Motor neuron (in vitro differentiated cells): ENCODE measurements at regions not wholly inside any gene's neighbourhood (a gene's known extent, or its start where the extent isn't known, plus 50 kb on each side); places are given as distances from the start of the nearest gene placed in this dataset.
"Not testable (repeated sequence)": the region's sequence is repeated elsewhere in the genome, so short reads cannot be mapped to it uniquely, and the experiment has no call there.

Experiments
- ATAC-seq, 8 experiments: fragments of 200-7000 bp; cut with Tn5 transposase; replicated peaks in 6 of 8; 2 replicates each; pipeline ENCODE4 v1.8.0; 2021; ENCODE audit warnings: mild to moderate bottlenecking in 8 of 8, moderate library complexity in 8 of 8
- H3K27ac ChIP-seq, 2 donors: fragments of 250-450 bp; sonication (Bioruptor Pico); 2 replicates each; pipeline ENCODE4 v1.9.0; 2021; ENCODE audit warnings: antibody characterized with exemption in 2 of 2, mild to moderate bottlenecking in 2 of 2, moderate library complexity in 1 of 2
- H3K4me1 ChIP-seq, 2 donors: fragments of 250-450 bp; sonication (Bioruptor Pico); replicated peaks in 1 of 2; 2 replicates each; pipeline ENCODE4 v1.6.1; 2021; ENCODE audit warnings: antibody characterized with exemption in 2 of 2, mild to moderate bottlenecking in 2 of 2, moderate library complexity in 1 of 2
- H3K4me3 ChIP-seq, 5 donors: fragments of 250-450 bp; sonication (Bioruptor Pico); 2 replicates each; pipeline ENCODE4 v1.9.0; 2021; ENCODE audit warnings: antibody characterized with exemption in 5 of 5, mild to moderate bottlenecking in 5 of 5, moderate library complexity in 4 of 5
- WGBS, 10 experiments: fragments of 450-650 bp; shearing (Covaris generic); methylation state at CpG; one replicate each; pipeline ENCODE4 v1.0.0; 2022; 5-methylcytosine and 5-hydroxymethylcytosine counted together
- in situ Hi-C, 9 experiments: fragments of 400-800 bp; cut with MboI; loops; one replicate each; pipeline ENCODE4 v1.15.0; 2021; ENCODE audit warnings: low sequenced_read_pairs in 9 of 9, low pct_unique_long_range_greater_than_20kb in 2 of 9; ENCODE audit not compliant: unreplicated experiment in 9 of 9

DNA sequence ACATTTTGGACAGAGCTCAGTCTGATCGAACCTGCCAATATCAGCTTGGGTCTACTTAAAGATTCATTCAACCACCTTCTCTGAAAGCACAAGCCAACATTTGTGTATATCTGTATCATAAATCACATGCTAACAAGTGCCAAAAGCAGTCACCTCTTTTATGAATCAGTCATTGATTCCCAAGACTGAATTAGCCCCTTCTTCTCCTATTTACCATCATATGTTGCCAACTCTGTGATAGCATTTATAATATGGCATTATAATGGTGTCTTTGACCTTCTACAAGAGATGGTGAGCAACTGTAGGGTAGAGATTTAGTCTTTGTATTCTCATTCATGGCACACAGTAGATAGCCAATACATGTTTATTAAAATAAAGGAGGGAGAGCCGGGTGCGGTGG is 61.4 kb downstream of the DDX53 start:
- WGBS, 10 experiments, result 42 to 100% (median 82%) methylated on average over 1 to 3 of the region's 3 CpGs; no CpG with 5 or more reads in 7 of the 10 experiments

DNA sequence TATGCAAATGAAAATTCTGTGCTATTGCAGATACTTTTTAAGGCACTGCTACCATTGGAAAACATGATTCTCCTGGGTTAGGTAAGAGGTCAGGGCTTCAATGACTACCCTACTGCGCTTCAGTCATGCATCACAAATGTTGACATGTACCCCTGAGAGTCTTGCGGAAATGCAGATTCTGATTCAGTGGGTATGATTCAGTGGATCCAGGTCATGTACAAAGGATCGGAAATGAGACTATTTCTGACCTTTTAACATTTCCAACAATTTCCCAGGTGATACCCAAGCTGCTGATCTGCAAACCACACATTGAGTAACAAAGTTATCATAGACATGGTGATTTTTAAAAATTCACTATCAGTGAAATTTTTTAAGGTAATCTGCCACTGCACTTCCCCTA is 62.6 kb downstream of the DDX53 start:
- H3K4me1 ChIP-seq, result no peaks in the 10 kb centered on the region
- H3K27ac ChIP-seq, result no peak overlapping the region
- 0 to 100% (median 83%) methylated on average over 1 to 2 of the region's 3 CpGs; no CpG with 5 or more reads in 5 of the 10 experiments for WGBS, 10 experiments
- ATAC-seq, result no peak
- no peak overlapping the region for H3K4me3 ChIP-seq
- in situ Hi-C loops, result no loop called here

More for the DNA sequence above, 61.4 kb downstream of the DDX53 start:
- H3K4me3 ChIP-seq, result no peak overlapping the region
- H3K27ac ChIP-seq, result no peak overlapping the region
- H3K4me1 ChIP-seq, result no peaks in the 10 kb centered on the region
- ATAC-seq, result no peak
- in situ Hi-C loops, result no loop called here

DNA sequence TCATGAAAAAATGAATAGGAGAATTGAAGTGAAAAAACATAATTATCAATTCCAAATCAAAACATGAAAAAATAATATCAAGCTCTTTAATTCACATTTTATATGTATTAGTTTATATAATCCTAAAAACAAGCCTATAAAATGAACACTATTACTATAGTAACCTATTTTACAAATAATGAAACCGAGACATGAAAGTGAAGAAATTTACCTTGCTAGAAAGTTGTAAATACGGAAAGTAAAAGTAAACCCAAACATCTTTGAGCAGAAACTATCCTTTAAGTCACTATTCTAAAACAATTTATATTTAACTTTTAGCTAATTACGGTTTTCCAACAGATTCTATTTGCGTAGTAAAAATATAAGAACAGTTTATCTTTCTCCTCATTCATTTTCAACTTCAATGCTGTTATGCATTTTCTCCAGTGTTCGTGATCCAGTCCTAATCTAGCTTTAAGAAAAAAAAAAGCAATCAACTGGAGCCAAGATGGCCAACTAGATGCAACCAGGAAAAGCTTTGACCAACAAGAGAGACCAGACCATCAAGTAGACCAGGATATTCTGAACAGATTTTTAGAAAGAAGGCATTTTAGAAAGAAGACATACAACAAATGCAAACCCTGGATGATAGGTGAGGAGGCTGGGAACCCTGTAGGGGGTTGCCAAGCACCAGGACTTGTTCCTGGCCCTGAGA is 67.0 kb downstream of the DDX53 start:
- no peak for ATAC-seq
- in situ Hi-C loops, result no loop called here

DNA sequence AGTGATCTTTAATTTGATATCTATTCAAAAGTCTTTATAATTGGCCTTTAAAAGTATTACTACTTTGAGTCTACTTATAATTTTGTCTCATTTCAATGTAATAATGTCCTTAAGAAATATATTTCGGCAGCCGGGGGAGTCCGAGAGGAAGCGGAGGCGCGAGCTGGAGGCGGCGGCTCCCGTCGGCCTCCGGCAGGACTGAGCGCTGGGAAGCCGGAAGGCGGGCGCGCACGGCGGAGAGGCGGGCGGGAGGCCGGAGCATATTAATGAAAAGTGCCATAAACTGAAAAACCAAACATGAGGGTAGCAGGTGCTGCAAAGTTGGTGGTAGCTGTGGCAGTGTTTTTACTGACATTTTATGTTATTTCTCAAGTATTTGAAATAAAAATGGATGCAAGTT is 75.7 kb downstream of the DDX53 start:
- in situ Hi-C loops, H3K27ac ChIP-seq, H3K4me1 ChIP-seq, H3K4me3 ChIP-seq, ATAC-seq: not testable (repeated sequence)
- WGBS, 10 experiments, result 80 to 95% (median 95%) methylated on average over 1 to 17 of the region's 21 CpGs; no CpG with 5 or more reads in 7 of the 10 experiments

More for the DNA sequence above, 67.0 kb downstream of the DDX53 start:
- 8 to 100% (median 75%) methylated on average over 1 to 5 of the region's 5 CpGs; no CpG with 5 or more reads in 1 of the 10 experiments for WGBS, 10 experiments
- no peaks in the 10 kb centered on the region for H3K4me1 ChIP-seq
- H3K27ac ChIP-seq, result no peak overlapping the region
- no peak overlapping the region for H3K4me3 ChIP-seq

DNA sequence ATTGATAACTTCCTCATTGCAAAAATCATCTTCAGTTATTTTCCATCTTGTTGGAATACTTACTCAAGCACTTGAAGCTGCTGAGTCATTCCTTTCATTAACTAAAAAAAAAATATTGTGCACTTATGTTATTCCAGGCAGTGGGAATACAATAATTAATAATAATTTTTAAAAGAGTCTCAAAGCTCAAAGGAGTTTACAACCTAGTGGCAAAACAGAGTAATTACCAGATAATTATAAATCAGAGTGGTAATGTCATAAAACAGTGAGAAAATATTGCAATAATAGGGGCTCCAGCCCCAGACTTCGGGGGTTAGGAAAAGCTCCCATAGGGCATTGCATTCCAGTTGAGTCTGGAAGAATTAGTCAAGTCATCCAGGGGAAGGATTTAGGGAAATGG is 79.6 kb downstream of the DDX53 start:
- Histone ChIP-seq H3K4me3 (no peak overlapping the region), H3K27ac (no peak overlapping the region), H3K4me1 (no peaks in the 10 kb centered on the region)
- in situ Hi-C loops, result no loop called here
- WGBS, 10 experiments, result 0 to 67% (median 60%) methylated on average over 1 of the region's 1 CpG; no CpG with 5 or more reads in 7 of the 10 experiments
- ATAC-seq, result no peak

DNA sequence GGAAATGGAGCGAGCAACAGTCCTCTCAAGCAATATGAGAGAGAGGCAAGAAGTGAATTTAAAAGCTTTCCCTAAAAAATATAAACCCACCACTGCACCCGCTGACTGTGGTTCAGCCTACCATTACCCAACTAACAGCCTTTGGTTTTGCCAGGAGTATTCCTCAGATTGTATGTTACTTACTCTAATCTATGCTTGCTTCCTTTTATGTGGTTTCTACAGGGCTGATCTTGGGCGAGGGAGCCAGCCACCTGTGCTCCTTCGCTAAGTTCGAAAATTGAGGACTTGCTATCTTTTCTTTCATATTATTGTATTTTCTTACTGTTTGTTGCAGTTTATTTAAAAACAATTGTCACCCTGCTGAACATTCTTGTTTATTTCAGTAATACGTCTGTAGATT is 101.1 kb downstream of the DDX53 start:
- WGBS, 10 experiments, result 20 to 100% (median 91%) methylated on average over 1 to 6 of the region's 6 CpGs; no CpG with 5 or more reads in 2 of the 10 experiments
- Histone ChIP-seq H3K27ac (no peak overlapping the region), H3K4me1 (no peaks in the 10 kb centered on the region), H3K4me3 (no peak overlapping the region)
- in situ Hi-C loops, result no loop called here
- no peak for ATAC-seq

DNA sequence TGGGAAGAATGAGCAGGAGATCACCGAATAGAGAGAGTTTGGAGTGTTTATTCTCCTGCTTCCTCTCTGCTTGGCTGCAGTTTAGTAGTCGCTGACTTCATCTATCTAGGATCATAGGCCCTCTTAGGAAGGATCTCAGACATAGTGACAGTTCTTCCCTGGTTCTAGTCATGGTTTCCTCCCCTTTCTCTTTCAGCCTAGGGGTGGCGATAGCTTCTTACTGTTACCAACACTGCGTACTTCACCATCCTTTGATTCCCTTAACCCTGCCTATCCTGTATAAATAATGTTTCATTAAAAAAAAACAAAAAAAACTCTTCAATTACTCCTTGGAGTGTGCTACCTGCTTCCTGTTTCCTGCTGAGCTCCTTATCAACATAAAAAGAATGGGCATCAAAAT is 103.8 kb downstream of the DDX53 start:
- no peak for ATAC-seq
- H3K4me3 ChIP-seq, result no peak overlapping the region
- H3K27ac ChIP-seq, result no peak overlapping the region
- WGBS, 10 experiments, result 23 to 100% (median 67%) methylated on average over 1 to 4 of the region's 4 CpGs; no CpG with 5 or more reads in 5 of the 10 experiments
- in situ Hi-C loops, result no loop called here
- H3K4me1 ChIP-seq, result no peaks in the 10 kb centered on the region

DNA sequence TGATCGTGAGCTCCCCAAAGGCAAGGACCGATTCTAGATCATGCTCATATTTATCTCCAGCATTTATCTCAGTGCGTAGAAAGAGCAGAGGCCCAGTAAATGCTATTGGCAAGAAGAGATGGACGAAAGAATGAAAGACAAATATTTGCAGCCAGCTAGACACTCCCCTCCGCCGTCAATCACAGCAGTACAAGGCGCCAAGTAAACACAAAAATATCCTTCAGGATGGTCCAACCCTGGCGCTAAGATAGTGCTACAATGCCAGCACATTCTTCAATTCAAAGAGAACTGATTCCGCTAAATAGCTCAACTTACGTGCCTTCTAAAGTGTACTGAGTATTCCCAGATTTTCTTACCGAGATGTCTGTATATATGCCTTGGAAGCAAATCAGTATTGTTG is 114.5 kb downstream of the DDX53 start:
- H3K27ac ChIP-seq, result no peak overlapping the region
- 0 to 100% (median 80%) methylated on average over 1 to 11 of the region's 11 CpGs; no CpG with 5 or more reads in 5 of the 10 experiments for WGBS, 10 experiments

DNA sequence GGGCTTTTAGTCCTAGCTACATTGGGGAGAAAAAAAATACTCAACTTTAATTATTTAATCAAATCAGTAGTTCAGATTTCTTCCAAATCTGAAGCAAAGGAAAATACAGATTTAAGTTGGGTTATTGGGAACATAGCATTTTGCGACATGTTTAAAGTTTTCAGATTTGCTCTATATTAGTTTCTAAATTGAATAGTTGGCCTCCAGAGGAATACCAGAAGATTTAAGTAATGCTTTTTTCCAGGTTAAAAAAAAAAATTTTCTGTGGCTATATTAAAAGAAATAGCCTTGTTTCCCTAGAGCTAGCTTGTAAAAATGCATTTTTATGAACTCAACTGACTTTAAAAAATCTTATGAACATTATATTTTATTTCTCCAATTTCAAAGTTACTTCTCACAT is 115.9 kb downstream of the DDX53 start:
- no peak overlapping the region for H3K4me3 ChIP-seq
- ATAC-seq, result no peak
- H3K27ac ChIP-seq, result no peak overlapping the region
- no peaks in the 10 kb centered on the region for H3K4me1 ChIP-seq
- WGBS, 10 experiments, result 70 to 100% (median 82%) methylated on average over 1 of the region's 1 CpG; no CpG with 5 or more reads in 5 of the 10 experiments
- in situ Hi-C loops, result no loop called here

More for the DNA sequence above, 114.5 kb downstream of the DDX53 start:
- no peak overlapping the region for H3K4me3 ChIP-seq
- in situ Hi-C loops, result no loop called here
- ATAC-seq, result no peak
- H3K4me1 ChIP-seq, result no peaks in the 10 kb centered on the region

DNA sequence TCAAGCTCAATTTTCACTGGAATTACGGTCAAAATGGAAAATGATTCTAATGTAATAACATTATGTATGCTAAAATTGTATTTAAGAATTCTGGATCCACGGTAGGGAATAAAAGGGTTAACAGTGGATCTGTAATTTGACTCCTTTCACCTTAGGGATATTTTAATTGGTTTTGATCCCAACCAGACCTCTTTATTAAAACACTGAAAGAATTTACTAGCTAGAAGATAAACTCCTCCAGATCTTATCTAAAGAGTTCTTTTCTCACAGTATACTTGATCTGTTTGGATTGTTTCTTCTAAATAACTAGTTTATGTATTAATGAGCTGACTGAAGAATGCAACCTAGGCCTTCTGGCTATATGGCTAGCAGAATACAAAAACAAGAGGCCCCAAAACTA is 118.4 kb downstream of the DDX53 start:
- 0 to 100% (median 80%) methylated on average over 1 to 2 of the region's 2 CpGs; no CpG with 5 or more reads in 3 of the 10 experiments for WGBS, 10 experiments

DNA sequence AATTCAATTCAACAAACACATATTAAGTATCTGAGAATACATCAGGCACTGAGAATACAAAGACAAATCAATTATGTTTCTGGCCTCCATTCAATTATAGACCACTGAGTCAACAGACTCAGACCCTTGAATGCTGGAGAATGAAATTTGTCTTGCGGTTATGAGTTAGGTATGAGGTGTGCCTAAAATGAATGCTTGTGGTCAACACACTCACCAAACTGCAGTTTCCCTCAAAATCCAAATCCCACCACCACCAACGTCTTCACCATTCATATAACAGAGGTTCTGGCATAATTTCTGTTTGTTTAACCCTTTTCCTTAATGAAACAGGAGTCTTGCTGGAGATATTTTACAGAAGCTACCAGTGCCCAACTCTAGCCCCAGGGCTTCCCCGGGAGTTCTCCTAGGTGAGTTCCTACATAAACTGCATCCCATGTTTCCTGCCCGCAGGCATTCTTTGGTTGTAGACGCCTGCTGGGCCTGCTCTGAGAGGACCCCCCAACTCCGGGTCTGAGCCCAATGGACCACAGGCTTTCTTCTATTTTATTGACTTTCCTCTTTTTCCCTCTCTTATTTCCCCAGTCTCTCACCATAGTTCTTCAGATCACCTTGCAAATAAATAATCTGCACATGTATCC is 119.2 kb downstream of the DDX53 start:
- WGBS, 10 experiments, result 0 to 100% (median 81%) methylated on average over 1 to 2 of the region's 6 CpGs; no CpG with 5 or more reads in 6 of the 10 experiments
- Histone ChIP-seq H3K27ac (no peak overlapping the region), H3K4me3 (no peak overlapping the region), H3K4me1 (no peaks in the 10 kb centered on the region)
- ATAC-seq, result no peak
- in situ Hi-C loops, result no loop called here

More for the DNA sequence above, 118.4 kb downstream of the DDX53 start:
- ATAC-seq, result no peak
- Histone ChIP-seq H3K27ac (no peak overlapping the region), H3K4me3 (no peak overlapping the region), H3K4me1 (no peaks in the 10 kb centered on the region)
- in situ Hi-C loops, result no loop called here

DNA sequence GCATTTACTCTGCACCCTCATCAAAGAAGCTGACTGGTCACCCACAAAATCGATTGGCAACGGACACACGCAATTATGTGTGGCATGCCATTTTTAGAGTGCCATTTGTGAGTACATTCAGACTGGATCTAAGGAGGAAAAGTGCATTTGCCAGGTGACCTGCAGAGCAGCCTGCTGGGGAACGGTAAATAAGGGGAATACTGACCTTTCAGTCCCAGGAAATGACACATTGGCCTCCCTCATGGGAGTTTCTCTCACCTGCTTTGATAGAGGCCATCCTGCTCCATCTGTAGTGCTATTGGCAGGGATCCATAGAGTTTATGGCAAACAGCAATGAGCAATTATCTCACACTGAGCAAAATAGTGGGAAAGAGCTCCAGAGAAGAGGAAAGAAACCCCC is 127.8 kb downstream of the DDX53 start:
- Histone ChIP-seq H3K4me3 (no peak overlapping the region), H3K27ac (no peak overlapping the region), H3K4me1 (no peaks in the 10 kb centered on the region)
- 6 to 60% methylated on average over 1 to 3 of the region's 4 CpGs; no CpG with 5 or more reads in 8 of the 10 experiments for WGBS, 10 experiments
- ATAC-seq, result no peak
- in situ Hi-C loops, result no loop called here

DNA sequence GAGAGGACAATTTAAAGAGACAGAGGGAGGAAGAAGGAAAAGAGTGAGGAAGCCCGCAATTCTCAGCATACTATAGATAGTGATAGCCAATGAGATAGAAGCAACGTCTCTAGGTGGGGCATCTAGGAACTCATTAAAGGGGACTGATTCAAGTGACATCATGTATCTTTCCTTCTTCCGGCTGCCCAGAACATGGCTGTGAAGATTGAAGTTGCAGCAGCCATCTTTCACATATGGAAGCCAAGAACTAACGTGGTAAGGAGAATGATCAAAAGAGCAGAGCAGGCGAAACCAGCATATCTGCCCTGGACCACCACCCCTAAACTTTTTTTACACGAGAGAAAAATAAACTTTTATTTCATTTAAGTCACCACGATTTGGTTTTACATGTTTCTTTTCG is 133.8 kb downstream of the DDX53 start:
- 0 to 100% (median 55%) methylated on average over 2 to 7 of the region's 8 CpGs; no CpG with 5 or more reads in 1 of the 10 experiments for whole genome bisulfite sequencing, 10 experiments
- in situ Hi-C loops, result no loop called here
- ATAC-seq, result no peak
- Histone ChIP-seq H3K4me1 (peaks cover 0 to 2% of the 10 kb centered on the region in 2 donors), H3K27ac (no peak overlapping the region), H3K4me3 (no peak overlapping the region)
